DND-41 (cell line): ENCODE measurements at regions not wholly inside any gene's neighbourhood (a gene's known extent, or its start where the extent isn't known, plus 50 kb on each side); places are given as distances from the start of the nearest gene placed in this dataset.

Experiments
- ATAC-seq: fragments of 200-7000 bp; cut with Tn5 transposase; 3 replicates; pipeline ENCODE4 v1.9.1; 2021; ENCODE audit warnings: low read depth; ENCODE audit not compliant: insufficient read depth
- DNase-seq: peaks from one replicate; pipeline ENCODE4 v3.0.0-alpha.2; 2020
- H2AFZ ChIP-seq: 2 replicates; pipeline ENCODE4 v1.6.0; 2012; ENCODE audit warnings: low read depth, low read length
- H3K27ac ChIP-seq: 2 replicates; pipeline ENCODE4 v1.5.1; 2012; ENCODE audit warnings: low read length, inconsistent platforms
- H3K27me3 ChIP-seq: fragments of 200-600 bp; sonication (generic); 2 replicates; pipeline ENCODE4 v1.6.0; 2012; ENCODE audit warnings: low read length, mild to moderate bottlenecking, inconsistent platforms; ENCODE audit not compliant: insufficient read depth, poor library complexity
- H3K36me3 ChIP-seq: 2 replicates; pipeline ENCODE4 v1.5.1; 2012; ENCODE audit warnings: low read length, inconsistent platforms; ENCODE audit not compliant: insufficient read depth
- H3K4me1 ChIP-seq: 2 replicates; pipeline ENCODE4 v1.5.1; 2012; ENCODE audit warnings: mild to moderate bottlenecking, low read length; ENCODE audit not compliant: insufficient read depth
- H3K4me2 ChIP-seq: 2 replicates; pipeline ENCODE4 v1.6.0; 2012; ENCODE audit warnings: mild to moderate bottlenecking, moderate library complexity, low read length, inconsistent platforms; ENCODE audit not compliant: insufficient read depth
- H3K4me3 ChIP-seq, 2 experiments: fragments of 200-600 bp in 1 of 2; shearing (Covaris generic) in 1 of 2; 2 replicates each; pipeline ENCODE4 v1.5.1; 2012 to 2016; ENCODE audit warnings: inconsistent platforms in 2 of 2, low read length in 2 of 2, mild to moderate bottlenecking in 2 of 2, low read depth in 1 of 2, moderate library complexity in 1 of 2
- H3K79me2 ChIP-seq: 2 replicates; pipeline ENCODE4 v1.6.0; 2012; ENCODE audit warnings: low read length, inconsistent platforms; ENCODE audit not compliant: insufficient read depth
- H3K9ac ChIP-seq: 2 replicates; pipeline ENCODE4 v1.6.0; 2012; ENCODE audit warnings: low read depth, mild to moderate bottlenecking, inconsistent platforms, low read length, moderate library complexity
- H3K9me3 ChIP-seq: 2 replicates; pipeline ENCODE4 v1.5.1; 2012; ENCODE audit warnings: low read length, moderate library complexity, mild to moderate bottlenecking, inconsistent platforms; ENCODE audit not compliant: insufficient read depth, severe bottlenecking
- H4K20me1 ChIP-seq: 2 replicates; pipeline ENCODE4 v1.6.0; 2012; ENCODE audit warnings: low read length; ENCODE audit not compliant: insufficient read depth
- CTCF ChIP-seq: IDR thresholded peaks from 2 replicates; pipeline ENCODE4 v1.5.1; 2012; ENCODE audit warnings: borderline replicate concordance, low read length, moderate library complexity, mild to moderate bottlenecking; ENCODE audit not compliant: poor library complexity, severe bottlenecking; ENCODE audit errors: extremely low read depth
- EZH2 ChIP-seq: IDR thresholded peaks from 3 replicates; pipeline ENCODE4 v1.6.1; 2012; ENCODE audit warnings: borderline replicate concordance, low read depth, mild to moderate bottlenecking, moderate library complexity, low read length, inconsistent platforms; ENCODE audit not compliant: severe bottlenecking

GRCh38 chr16:89027281-89027680 lies 50.3 kb upstream of the CBFA2T3 start:
- DNase-seq (no peak), ATAC-seq (no peak)
- TF ChIP-seq CTCF (no peak), EZH2 (no peak)
- H3K79me2 ChIP-seq = no peaks in the 10 kb centered on the region
- H3K9ac ChIP-seq = no peak overlapping the region
- peaks cover 16% of the 10 kb centered on the region for H3K9me3 ChIP-seq
- no peak overlapping the region for H3K4me3 ChIP-seq
- no peaks in the 10 kb centered on the region for H3K27me3 ChIP-seq
- H2AFZ ChIP-seq = no peak overlapping the region
- no peak overlapping the region for H3K27ac ChIP-seq
- H4K20me1 ChIP-seq = no peaks in the 10 kb centered on the region
- H3K36me3 ChIP-seq = no peaks in the 10 kb centered on the region
- H3K4me1 ChIP-seq = peaks cover 14% of the 10 kb centered on the region
- no peak overlapping the region for H3K4me2 ChIP-seq

- H3K4me2 ChIP-seq = peak overlapping the region; percentile 64
- no peaks in the 10 kb centered on the region for H3K27me3 ChIP-seq
- H3K36me3 ChIP-seq = no peaks in the 10 kb centered on the region
- peaks cover 3% of the 10 kb centered on the region for H4K20me1 ChIP-seq
- peak overlapping the region in 1 of 2 experiments; percentile 46; a peak in 2 of 4 replicates for H3K4me3 ChIP-seq
- no peaks in the 10 kb centered on the region for H3K79me2 ChIP-seq
- peaks cover 6% of the 10 kb centered on the region for H3K9me3 ChIP-seq
- H3K9ac ChIP-seq = peak overlapping the region; percentile 44
- H3K27ac ChIP-seq = peak overlapping the region; percentile 91
- DNase-seq = peak; percentile 90
- H2AFZ ChIP-seq = peak overlapping the region; percentile 70
- peak; percentile 97 for ATAC-seq
- peaks cover 41% of the 10 kb centered on the region for H3K4me1 ChIP-seq
- TF ChIP-seq CTCF (no peak), EZH2 (no peak)
Measured at GRCh38 chr16:89031715-89032659, 55.0 kb upstream of the CBFA2T3 start.

- Histone ChIP-seq H3K36me3 (no peaks in the 10 kb centered on the region), H3K79me2 (no peaks in the 10 kb centered on the region), H2AFZ (no peak overlapping the region), H3K4me2 (no peak overlapping the region), H3K27ac (peak overlapping the region; percentile 91), H4K20me1 (peaks cover 14% of the 10 kb centered on the region), H3K9me3 (no peaks in the 10 kb centered on the region), H3K4me1 (peaks cover 41% of the 10 kb centered on the region), H3K4me3 (no peak overlapping the region), H3K9ac (no peak overlapping the region), H3K27me3 (no peaks in the 10 kb centered on the region)
- TF ChIP-seq EZH2 (no peak), CTCF (no peak)
- no peak for DNase-seq
- no peak for ATAC-seq
Measured at GRCh38 chr16:89033304-89033703, 56.3 kb upstream of the CBFA2T3 start.
